ENCODE measurements at regions not wholly inside any gene's neighbourhood (a gene's known extent, or its start where the extent isn't known, plus 50 kb on each side); places are given as distances from the start of the nearest gene placed in this dataset.
"Not testable (repeated sequence)": the region's sequence is repeated elsewhere in the genome, so short reads cannot be mapped to it uniquely, and the experiment has no call there.

- DNase-seq (ENCODE audit: extremely low spot score) = no peak
- CTCF ChIA-PET = no interaction called here
- POLR2A ChIA-PET = no interaction called here
- TF ChIP-seq SUZ12 (IDR thresholded peaks at IDR 0.05) = no peak
- TF ChIP-seq HDGF (IDR thresholded peaks at IDR 0.05; ENCODE audit: borderline replicate concordance) = no peak
- TF ChIP-seq, protein P1, sequence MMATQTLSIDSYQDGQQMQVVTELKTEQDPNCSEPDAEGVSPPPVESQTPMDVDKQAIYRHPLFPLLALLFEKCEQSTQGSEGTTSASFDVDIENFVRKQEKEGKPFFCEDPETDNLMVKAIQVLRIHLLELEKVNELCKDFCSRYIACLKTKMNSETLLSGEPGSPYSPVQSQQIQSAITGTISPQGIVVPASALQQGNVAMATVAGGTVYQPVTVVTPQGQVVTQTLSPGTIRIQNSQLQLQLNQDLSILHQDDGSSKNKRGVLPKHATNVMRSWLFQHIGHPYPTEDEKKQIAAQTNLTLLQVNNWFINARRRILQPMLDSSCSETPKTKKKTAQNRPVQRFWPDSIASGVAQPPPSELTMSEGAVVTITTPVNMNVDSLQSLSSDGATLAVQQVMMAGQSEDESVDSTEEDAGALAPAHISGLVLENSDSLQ (IDR thresholded peaks at IDR 0.05) = no peak
- TF ChIP-seq ZNF384 (IDR thresholded peaks at IDR 0.05) = no peak
- no peak for TF ChIP-seq L3MBTL2 (conservative IDR thresholded peaks at IDR 0.05)
- no peak for TF ChIP-seq FOXK2 (IDR thresholded peaks at IDR 0.05)
- no peak for TF ChIP-seq CTBP1 (IDR thresholded peaks at IDR 0.05; ENCODE audit: borderline replicate concordance)
- TF ChIP-seq ARNT (IDR thresholded peaks at IDR 0.05) = no peak
- TF ChIP-seq FOXM1 (IDR thresholded peaks at IDR 0.05; ENCODE audit: borderline replicate concordance) = no peak
- no peak for TF ChIP-seq FOXA1 (IDR thresholded peaks at IDR 0.05)
- no peak for TF ChIP-seq LEF1 (IDR thresholded peaks at IDR 0.05; ENCODE audit: borderline replicate concordance)
- no peak for TF ChIP-seq NFRKB (IDR thresholded peaks at IDR 0.05)
- TF ChIP-seq ELF4 (IDR thresholded peaks at IDR 0.05) = no peak
Observed at GRCh38 chr3:104245261-104245660, 1121.4 kb upstream of the ALCAM start.

GRCh38 chr3:104245981-104246380, 1120.7 kb upstream of the ALCAM start:
- no peak for TF ChIP-seq ARNT (IDR thresholded peaks at IDR 0.05)
- no peak for TF ChIP-seq LEF1 (IDR thresholded peaks at IDR 0.05; ENCODE audit: borderline replicate concordance)
- no peak for TF ChIP-seq L3MBTL2 (conservative IDR thresholded peaks at IDR 0.05)
- no peak for TF ChIP-seq NFRKB (IDR thresholded peaks at IDR 0.05)
- TF ChIP-seq ELF4 (IDR thresholded peaks at IDR 0.05) = no peak
- TF ChIP-seq FOXA1 (IDR thresholded peaks at IDR 0.05) = no peak
- TF ChIP-seq CTBP1 (IDR thresholded peaks at IDR 0.05; ENCODE audit: borderline replicate concordance) = no peak
- TF ChIP-seq SUZ12 (IDR thresholded peaks at IDR 0.05) = no peak
- TF ChIP-seq, protein P1 (IDR thresholded peaks at IDR 0.05) = no peak
- POLR2A ChIA-PET = no interaction called here
- CTCF ChIA-PET = no interaction called here
- DNase-seq (ENCODE audit: extremely low spot score) = no peak

DNA sequence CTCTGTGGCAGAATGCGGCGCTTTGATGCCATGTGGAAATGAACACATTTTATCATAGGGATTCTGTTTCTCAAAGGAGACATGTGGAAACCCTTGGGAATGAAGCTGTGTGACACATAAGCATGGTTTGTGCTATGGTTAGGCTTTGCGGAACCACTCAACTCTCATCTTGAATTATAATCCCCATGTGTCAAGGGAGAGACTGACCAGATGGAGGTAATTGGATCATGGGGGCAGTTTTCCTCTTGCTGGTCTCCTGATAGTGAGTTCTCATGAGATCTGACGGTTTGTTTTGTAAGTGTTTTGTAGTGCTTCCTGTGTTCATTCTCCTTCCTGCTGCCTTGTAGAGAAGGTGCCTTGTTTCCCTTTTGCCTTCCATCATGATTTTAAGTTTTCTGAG, 1109.2 kb upstream of the ALCAM start:
- ChIA-PET POLR2A (no interaction called here), CTCF (no interaction called here)

DNA sequence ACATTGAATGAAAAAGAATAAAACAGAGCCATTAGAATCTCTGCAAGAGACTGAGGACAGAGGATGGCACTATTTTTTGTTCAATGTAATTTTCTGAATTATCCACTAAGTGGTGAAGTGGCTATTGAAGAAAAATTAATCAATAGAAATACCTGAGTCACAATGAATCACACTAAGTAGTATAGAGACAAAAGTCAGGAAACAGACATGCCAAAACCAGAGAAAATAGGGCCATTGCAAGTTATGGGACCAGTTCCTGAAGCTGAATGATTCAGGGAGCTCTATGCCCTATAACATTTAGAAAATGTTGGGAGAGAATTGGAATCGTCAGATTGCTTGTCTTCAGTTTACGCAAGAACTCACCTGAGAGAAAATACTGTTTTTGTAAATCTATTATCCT, 1103.2 kb upstream of the ALCAM start:
- DNase-seq (ENCODE audit: extremely low spot score) = no peak
- CTCF ChIA-PET = no interaction called here
- POLR2A ChIA-PET = no interaction called here
- no peak for TF ChIP-seq ELF4 (IDR thresholded peaks at IDR 0.05)
- TF ChIP-seq ZNF384 (IDR thresholded peaks at IDR 0.05) = no peak
- TF ChIP-seq FOXM1 (IDR thresholded peaks at IDR 0.05; ENCODE audit: borderline replicate concordance) = no peak
- TF ChIP-seq, protein P1 (IDR thresholded peaks at IDR 0.05) = no peak
- no peak for TF ChIP-seq TARDBP (IDR thresholded peaks at IDR 0.05)
- TF ChIP-seq L3MBTL2 (conservative IDR thresholded peaks at IDR 0.05) = no peak
- TF ChIP-seq HDGF (IDR thresholded peaks at IDR 0.05; ENCODE audit: borderline replicate concordance) = no peak
- TF ChIP-seq ARNT (IDR thresholded peaks at IDR 0.05) = no peak
- TF ChIP-seq FOXK2 (IDR thresholded peaks at IDR 0.05) = no peak
- no peak for TF ChIP-seq NFRKB (IDR thresholded peaks at IDR 0.05)
- no peak for TF ChIP-seq LEF1 (IDR thresholded peaks at IDR 0.05; ENCODE audit: borderline replicate concordance)
- no peak for TF ChIP-seq BHLHE40 (IDR thresholded peaks at IDR 0.05; ENCODE audit: borderline replicate concordance)
- no peak for TF ChIP-seq SUZ12 (IDR thresholded peaks at IDR 0.05)

More for the DNA sequence above, 1109.2 kb upstream of the ALCAM start:
- TF ChIP-seq NFRKB (IDR thresholded peaks at IDR 0.05) (no peak), FOXM1 (IDR thresholded peaks at IDR 0.05; ENCODE audit: borderline replicate concordance) (no peak), HDGF (IDR thresholded peaks at IDR 0.05; ENCODE audit: borderline replicate concordance) (no peak), LEF1 (IDR thresholded peaks at IDR 0.05; ENCODE audit: borderline replicate concordance) (no peak), CTBP1 (IDR thresholded peaks at IDR 0.05; ENCODE audit: borderline replicate concordance) (no peak), ZNF384 (IDR thresholded peaks at IDR 0.05) (no peak), SUZ12 (IDR thresholded peaks at IDR 0.05) (no peak), FOXA1 (IDR thresholded peaks at IDR 0.05) (no peak), ELF4 (IDR thresholded peaks at IDR 0.05) (no peak), BHLHE40 (IDR thresholded peaks at IDR 0.05; ENCODE audit: borderline replicate concordance) (no peak), SP1 (IDR thresholded peaks at IDR 0.05) (no peak), FOXK2 (IDR thresholded peaks at IDR 0.05) (no peak), L3MBTL2 (conservative IDR thresholded peaks at IDR 0.05) (no peak), TARDBP (IDR thresholded peaks at IDR 0.05) (no peak), ARNT (IDR thresholded peaks at IDR 0.05) (no peak)
- TF ChIP-seq, protein P1 (IDR thresholded peaks at IDR 0.05) = no peak
- no peak for DNase-seq (ENCODE audit: extremely low spot score)

GRCh38 chr3:104266219-104266618, 1100.5 kb upstream of the ALCAM start:
- 0 out of 2 replicates have a peak, but pooled peaks have one; percentile 50 for TF ChIP-seq ARNT (IDR thresholded peaks at IDR 0.05)
- TF ChIP-seq, protein P1 (IDR thresholded peaks at IDR 0.05) = peak; percentile 69
- DNase-seq (ENCODE audit: extremely low spot score); POLR2A ChIA-PET; CTCF ChIA-PET: not testable (repeated sequence)

All from HEK293T (cell line).